ENCODE measurements at regions not wholly inside any gene's neighbourhood (a gene's known extent, or its start where the extent isn't known, plus 50 kb on each side); places are given as distances from the start of the nearest gene placed in this dataset.
A peak's percentile ranks its signal among the peaks of the same experiment; 100 is the strongest.

GRCh38 chr21:16258844-16259611 lies 529.2 kb downstream of the USP25 start:
- Histone ChIP-seq H3K27me3 (replicated peaks) (no peaks in the 10 kb centered on the region), H3K4me3 (ENCODE audit: low read depth, low read length) (no peak overlapping the region), H3K27ac (no peak overlapping the region), H3K36me3 (replicated peaks) (no peaks in the 10 kb centered on the region)
- no peak for DNase-seq
- in situ Hi-C loops (cut with HindIII; ENCODE audit: low pct_ligation_motif_present, low sequenced_read_pairs) = no loop called here
- TF ChIP-seq CTCF (IDR thresholded peaks at IDR 0.05; ENCODE audit: low read depth, low read length, missing control alignments) = no peak

- Histone ChIP-seq H3K27ac (no peak overlapping the region), H3K36me3 (replicated peaks) (no peaks in the 10 kb centered on the region), H3K4me3 (ENCODE audit: low read depth, low read length) (no peak overlapping the region), H3K27me3 (replicated peaks) (no peaks in the 10 kb centered on the region)
- TF ChIP-seq CTCF (IDR thresholded peaks at IDR 0.05; ENCODE audit: low read depth, low read length, missing control alignments) = no peak
- in situ Hi-C loops (cut with HindIII; ENCODE audit: low pct_ligation_motif_present, low sequenced_read_pairs) = no loop called here
- DNase-seq = no peak
Measured at GRCh38 chr21:16262091-16262490, 532.3 kb downstream of the USP25 start.

GRCh38 chr21:16264319-16264718 lies 534.5 kb downstream of the USP25 start:
- Histone ChIP-seq H3K36me3 (replicated peaks) (no peaks in the 10 kb centered on the region), H3K27me3 (replicated peaks) (no peaks in the 10 kb centered on the region), H3K4me3 (ENCODE audit: low read depth, low read length) (no peak overlapping the region), H3K27ac (no peak overlapping the region)
- no peak for DNase-seq
- in situ Hi-C loops (cut with HindIII; ENCODE audit: low pct_ligation_motif_present, low sequenced_read_pairs) = no loop called here
- no peak for TF ChIP-seq CTCF (IDR thresholded peaks at IDR 0.05; ENCODE audit: low read depth, low read length, missing control alignments)

- H3K4me3 ChIP-seq (ENCODE audit: low read depth, low read length) = no peak overlapping the region
- no peak for TF ChIP-seq CTCF (IDR thresholded peaks at IDR 0.05; ENCODE audit: low read depth, low read length, missing control alignments)
- no peak overlapping the region for H3K27ac ChIP-seq
- no peaks in the 10 kb centered on the region for H3K36me3 ChIP-seq (replicated peaks)
- H3K27me3 ChIP-seq (replicated peaks) = no peaks in the 10 kb centered on the region
- in situ Hi-C loops (cut with HindIII; ENCODE audit: low pct_ligation_motif_present, low sequenced_read_pairs) = no loop called here
- DNase-seq = no peak
Measured at GRCh38 chr21:16269476-16269875, 539.7 kb downstream of the USP25 start.

GRCh38 chr21:16279731-16280581 lies 550.2 kb downstream of the USP25 start:
- TF ChIP-seq CTCF (IDR thresholded peaks at IDR 0.05; ENCODE audit: low read depth, low read length, missing control alignments) = peak; percentile 2
- peak; percentile 71 for DNase-seq
- H3K27me3 ChIP-seq (replicated peaks) = no peaks in the 10 kb centered on the region
- H3K36me3 ChIP-seq (replicated peaks) = no peaks in the 10 kb centered on the region
- peak overlapping the region; percentile 40 for H3K4me3 ChIP-seq (ENCODE audit: low read depth, low read length)
- in situ Hi-C loops (cut with HindIII; ENCODE audit: low pct_ligation_motif_present, low sequenced_read_pairs) = no loop called here
- peak overlapping the region; percentile 19 for H3K27ac ChIP-seq
